ENCODE measurements at regions not wholly inside any gene's neighbourhood (a gene's known extent, or its start where the extent isn't known, plus 50 kb on each side); places are given as distances from the start of the nearest gene placed in this dataset.

DNA sequence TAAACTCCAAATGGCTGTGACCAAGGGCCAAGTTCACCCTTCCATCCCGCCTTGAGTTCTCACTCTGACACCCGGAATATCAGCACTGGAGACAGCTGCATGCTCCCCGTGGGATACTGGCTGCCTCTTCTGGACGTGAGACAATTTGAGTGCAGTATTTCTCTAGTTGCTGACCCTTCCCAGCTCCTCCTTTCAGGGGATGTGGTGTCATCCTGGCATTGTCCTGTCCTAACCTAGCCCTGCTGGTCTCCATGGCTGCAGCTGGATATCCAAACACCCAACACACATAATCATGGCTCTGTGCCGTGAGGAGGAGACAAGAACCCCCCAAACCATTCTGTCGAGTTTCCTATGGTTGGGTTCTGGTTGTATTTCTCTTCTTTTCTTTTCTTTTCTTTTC is 82.6 kb downstream of the PAX1 start:
- H3K4me3 ChIP-seq (ENCODE audit: low read depth, low read length), result no peak overlapping the region
- DNase-seq (ENCODE audit: low read depth), result no peak
- TF ChIP-seq, protein P1, sequence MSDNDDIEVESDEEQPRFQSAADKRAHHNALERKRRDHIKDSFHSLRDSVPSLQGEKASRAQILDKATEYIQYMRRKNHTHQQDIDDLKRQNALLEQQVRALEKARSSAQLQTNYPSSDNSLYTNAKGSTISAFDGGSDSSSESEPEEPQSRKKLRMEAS (IDR thresholded peaks at IDR 0.05; ENCODE audit: low read depth, low read length), result no peak
- TF ChIP-seq POLR2A (IDR thresholded peaks at IDR 0.05; ENCODE audit: extremely low read depth, insufficient read length), result no peak
- no peak for TF ChIP-seq MYC (IDR thresholded peaks at IDR 0.05; ENCODE audit: low read depth, low read length)
- TF ChIP-seq, protein P2, sequence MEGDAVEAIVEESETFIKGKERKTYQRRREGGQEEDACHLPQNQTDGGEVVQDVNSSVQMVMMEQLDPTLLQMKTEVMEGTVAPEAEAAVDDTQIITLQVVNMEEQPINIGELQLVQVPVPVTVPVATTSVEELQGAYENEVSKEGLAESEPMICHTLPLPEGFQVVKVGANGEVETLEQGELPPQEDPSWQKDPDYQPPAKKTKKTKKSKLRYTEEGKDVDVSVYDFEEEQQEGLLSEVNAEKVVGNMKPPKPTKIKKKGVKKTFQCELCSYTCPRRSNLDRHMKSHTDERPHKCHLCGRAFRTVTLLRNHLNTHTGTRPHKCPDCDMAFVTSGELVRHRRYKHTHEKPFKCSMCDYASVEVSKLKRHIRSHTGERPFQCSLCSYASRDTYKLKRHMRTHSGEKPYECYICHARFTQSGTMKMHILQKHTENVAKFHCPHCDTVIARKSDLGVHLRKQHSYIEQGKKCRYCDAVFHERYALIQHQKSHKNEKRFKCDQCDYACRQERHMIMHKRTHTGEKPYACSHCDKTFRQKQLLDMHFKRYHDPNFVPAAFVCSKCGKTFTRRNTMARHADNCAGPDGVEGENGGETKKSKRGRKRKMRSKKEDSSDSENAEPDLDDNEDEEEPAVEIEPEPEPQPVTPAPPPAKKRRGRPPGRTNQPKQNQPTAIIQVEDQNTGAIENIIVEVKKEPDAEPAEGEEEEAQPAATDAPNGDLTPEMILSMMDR (IDR thresholded peaks at IDR 0.05; ENCODE audit: low read depth, low read length), result no peak

DNA sequence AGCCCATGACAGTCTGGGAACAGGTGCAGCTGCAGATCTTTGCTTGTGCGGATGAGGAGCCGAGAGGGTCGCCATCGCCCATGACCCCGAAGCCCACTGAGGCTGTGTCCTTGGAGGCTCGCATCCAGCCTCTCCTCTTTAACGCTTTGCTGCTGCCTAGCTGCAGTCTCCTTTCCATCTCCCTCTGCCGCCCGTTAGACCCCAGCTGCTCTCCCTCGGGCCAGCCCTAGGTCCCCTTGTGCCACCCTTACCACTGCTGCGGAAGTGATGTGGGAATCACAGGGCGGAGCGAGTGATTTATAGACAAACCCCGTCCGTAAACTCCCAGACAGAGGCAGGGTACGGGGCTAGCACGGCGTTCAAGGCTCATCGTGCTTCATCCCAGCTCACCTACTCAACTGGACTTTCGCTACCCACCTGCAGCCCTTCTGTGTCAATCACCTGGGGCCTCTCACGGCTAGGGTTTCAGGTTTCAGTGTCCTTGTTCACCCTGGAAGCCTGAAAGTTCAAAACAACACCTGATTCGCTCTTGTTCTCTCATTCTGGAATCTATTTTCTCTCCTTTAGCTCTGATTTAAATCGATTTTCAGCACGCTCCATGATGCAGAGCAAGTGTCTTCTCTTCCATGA is 76.1 kb downstream of the PAX1 start:
- TF ChIP-seq MYC (IDR thresholded peaks at IDR 0.05; ENCODE audit: low read depth, low read length), result no peak
- TF ChIP-seq, protein P1 (IDR thresholded peaks at IDR 0.05; ENCODE audit: low read depth, low read length), result no peak
- no peak overlapping the region for H3K4me3 ChIP-seq (ENCODE audit: low read depth, low read length)
- no peak for DNase-seq (ENCODE audit: low read depth)

DNA sequence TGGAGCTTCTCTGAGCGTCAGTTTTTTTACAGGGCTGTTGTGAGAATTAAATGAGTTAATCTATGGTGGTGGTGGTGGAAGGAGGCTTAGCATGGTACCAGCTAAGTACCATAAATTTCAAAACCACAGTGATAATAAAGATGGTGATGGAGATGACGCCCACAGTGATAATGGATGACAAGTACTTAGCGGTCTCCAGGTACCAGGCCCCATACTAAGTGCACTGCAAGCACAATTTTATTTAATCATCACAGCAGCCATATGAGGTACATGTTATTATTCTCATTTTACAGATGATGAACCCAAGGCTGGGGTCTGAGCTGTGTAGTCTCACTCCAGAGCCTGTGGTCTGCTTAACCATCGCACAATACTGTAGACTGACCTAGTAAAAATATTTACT is 75.1 kb downstream of the PAX1 start:
- H3K4me3 ChIP-seq (ENCODE audit: low read depth, low read length), result no peak overlapping the region
- DNase-seq (ENCODE audit: low read depth), result no peak
- TF ChIP-seq, protein P2 (IDR thresholded peaks at IDR 0.05; ENCODE audit: low read depth, low read length), result no peak
- TF ChIP-seq, protein P1 (IDR thresholded peaks at IDR 0.05; ENCODE audit: low read depth, low read length), result no peak
- TF ChIP-seq MYC (IDR thresholded peaks at IDR 0.05; ENCODE audit: low read depth, low read length) (no peak), POLR2A (IDR thresholded peaks at IDR 0.05; ENCODE audit: extremely low read depth, insufficient read length) (no peak)

Measured in NB4 (cell line).